ENCODE measurements at regions not wholly inside any gene's neighbourhood (a gene's known extent, or its start where the extent isn't known, plus 50 kb on each side); places are given as distances from the start of the nearest gene placed in this dataset.

DNA sequence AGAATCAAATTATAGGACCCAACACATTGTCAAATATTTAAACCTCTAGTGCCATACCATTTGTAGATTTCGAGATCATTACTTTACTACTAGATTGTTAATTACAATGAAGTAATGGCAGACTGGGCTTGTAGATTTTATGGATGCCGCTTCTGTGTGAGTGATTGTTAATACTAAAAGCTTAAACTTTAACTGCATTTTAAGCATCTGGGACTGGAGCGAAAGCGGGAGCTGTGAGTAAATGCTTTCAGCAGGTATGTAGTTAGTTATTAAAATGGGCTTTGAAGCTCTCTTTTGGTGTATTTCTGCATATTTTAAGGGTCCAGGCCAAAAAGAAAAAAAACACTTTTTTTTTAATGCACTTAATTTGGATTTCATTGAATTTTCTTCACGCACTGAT, 519.3 kb downstream of the MED13L start:
- H3K79me1 ChIP-seq (ENCODE audit: low read depth, low read length), result no peaks in the 10 kb centered on the region
- H3K18ac ChIP-seq (ENCODE audit: extremely low read depth, low read length), result no peak overlapping the region
- no peak overlapping the region for H3K4ac ChIP-seq (replicated peaks; ENCODE audit: insufficient read length, low read depth, low read length)
- no peak overlapping the region for H2BK120ac ChIP-seq (replicated peaks; ENCODE audit: low read depth, low read length)
- H3K14ac ChIP-seq (ENCODE audit: insufficient read length), result no peak overlapping the region
- H3K27me3 ChIP-seq (replicated peaks in 1 of 4; ENCODE audit: control insufficient read depth in 3 of 4, extremely low read depth in 1 of 4, insufficient read depth in 3 of 4, low read length in 3 of 4), result no peaks in the 10 kb centered on the region
- H2AFZ ChIP-seq (ENCODE audit: low read length), result no peak overlapping the region
- no peak overlapping the region for H3K4me3 ChIP-seq (ENCODE audit: extremely low read depth in 1 of 4, insufficient read depth in 2 of 4, low read depth in 3 of 4, low read length in 4 of 4)
- no peak for TF ChIP-seq SP4 (IDR thresholded peaks at IDR 0.05; ENCODE audit: low read length)
- no peak for TF ChIP-seq EZH2 (IDR thresholded peaks at IDR 0.05; ENCODE audit: low read depth, low read length, severe bottlenecking)
- no peak for TF ChIP-seq TAF1 (IDR thresholded peaks at IDR 0.05; ENCODE audit: low read depth, low read length)
- no peak for TF ChIP-seq SIX5 (IDR thresholded peaks at IDR 0.05; ENCODE audit: low read depth, low read length)
- TF ChIP-seq TEAD4 (IDR thresholded peaks at IDR 0.05; ENCODE audit: low read depth, low read length), result no peak
- TF ChIP-seq JUN (IDR thresholded peaks at IDR 0.05; ENCODE audit: low read depth, low read length), result no peak
- no peak for TF ChIP-seq KDM1A (IDR thresholded peaks at IDR 0.05; ENCODE audit: borderline replicate concordance, low read length)
- no peak for TF ChIP-seq POLR2A (IDR thresholded peaks at IDR 0.05; ENCODE audit: control extremely low read depth in 1 of 2, low read depth in 2 of 2, low read length in 2 of 2)
- no peak for TF ChIP-seq YY1 (IDR thresholded peaks at IDR 0.05; ENCODE audit: low read depth, low read length)
- TF ChIP-seq GTF2F1 (IDR thresholded peaks at IDR 0.05; ENCODE audit: borderline replicate concordance, low read depth, low read length), result no peak
- no peak for TF ChIP-seq CBX8 (IDR thresholded peaks at IDR 0.05; ENCODE audit: borderline replicate concordance, low read depth, low read length)
- H2AK5ac ChIP-seq (ENCODE audit: low read depth, low read length), result no peak overlapping the region
- H3K23me2 ChIP-seq (ENCODE audit: low read depth, low read length), result no peaks in the 10 kb centered on the region
- H3K23ac ChIP-seq (ENCODE audit: insufficient read length), result no peak overlapping the region
- ChIA-PET POLR2A (ENCODE audit: partially characterized antibody) (no interaction called here), CTCF (ENCODE audit: partially characterized antibody) (no interaction called here)
- H2BK12ac ChIP-seq (ENCODE audit: low read depth, low read length), result no peak overlapping the region
- DNase-seq (ENCODE audit: low read depth in 1 of 2, low spot score in 2 of 2) (no peak), FAIRE-seq (no peak)
- no peak overlapping the region for H3K27ac ChIP-seq (ENCODE audit: low read depth, low read length)
- H3K56ac ChIP-seq (replicated peaks; ENCODE audit: insufficient read length, low read depth, low read length), result no peak overlapping the region
- no peaks in the 10 kb centered on the region for H3K9me3 ChIP-seq (ENCODE audit: insufficient read depth in 2 of 2, low read depth in 1 of 2, low read length in 1 of 2)
- H3K4me1 ChIP-seq (replicated peaks in 1 of 4; ENCODE audit: control insufficient read depth in 3 of 4, insufficient read depth in 4 of 4, low read length in 3 of 4), result peaks cover 0 to 5% (median 0%) of the 10 kb centered on the region in 4 experiments; a peak in 1 of 7 replicates
- no peak overlapping the region for H4K91ac ChIP-seq (replicated peaks; ENCODE audit: insufficient read length, low read length)
- no peak overlapping the region for H3K9ac ChIP-seq (replicated peaks in 1 of 4; ENCODE audit: extremely low read depth in 1 of 4, low read depth in 3 of 4, low read length in 3 of 4)
- no peak overlapping the region for H2BK15ac ChIP-seq (ENCODE audit: low read length)
- H4K5ac ChIP-seq (ENCODE audit: insufficient read length, low read depth, low read length), result no peak overlapping the region
- no peak overlapping the region for H4K8ac ChIP-seq (ENCODE audit: extremely low read depth, insufficient read depth, low read length)
- no peaks in the 10 kb centered on the region for H4K20me1 ChIP-seq (replicated peaks in 1 of 2; ENCODE audit: control insufficient read depth in 1 of 2, insufficient read depth in 2 of 2, low read length in 2 of 2)
- 91% methylated on average over 5 of the region's 5 CpGs; no CpG with 5 or more reads in 1 of the 2 experiments for WGBS, 2 experiments (ENCODE audit: extremely low coverage in 1 of 2, insufficient coverage in 1 of 2, insufficient read length in 1 of 2, insufficient replicate concordance in 2 of 2, low coverage in 1 of 2, low lambda C conversion rate in 2 of 2, missing lambda C conversion rate in 1 of 2)
- no peak overlapping the region for H2BK5ac ChIP-seq (ENCODE audit: low read depth, low read length)
- H3K36me3 ChIP-seq (ENCODE audit: control insufficient read depth in 2 of 4, insufficient read depth in 4 of 4, low read length in 3 of 4), result no peaks in the 10 kb centered on the region
- H2BK20ac ChIP-seq (ENCODE audit: low read length), result no peak overlapping the region
- no peak overlapping the region for H3K4me2 ChIP-seq (ENCODE audit: insufficient read depth in 1 of 2, low read depth in 2 of 2, low read length in 2 of 2)
- H3K79me2 ChIP-seq (ENCODE audit: control insufficient read depth in 1 of 2, insufficient read depth in 2 of 2, low read length in 2 of 2), result no peaks in the 10 kb centered on the region

Data from H1 (cell line).